T-helper 2 cell treated with Interferon-gamma antibody and Interleukin-4, amounts not matched to agents 100 ng/mL and 5 ng/mL, for 36 hours (primary cell): ENCODE measurements at regions not wholly inside any gene's neighbourhood (a gene's known extent, or its start where the extent isn't known, plus 50 kb on each side); places are given as distances from the start of the nearest gene placed in this dataset.

ENCODE experiments used
- intact Hi-C: fragments of 100-400 bp; cut with micrococcal nuclease; formaldehyde crosslinking; loops from one replicate; pipeline ENCODE4 v1.15.1; 2023

GRCh38 chr6:43836507-43837240 is 66.7 kb downstream of the VEGFA start:
- intact Hi-C loops = no loop called here
